DOHH2 (cell line): ENCODE measurements at regions not wholly inside any gene's neighbourhood (a gene's known extent, or its start where the extent isn't known, plus 50 kb on each side); places are given as distances from the start of the nearest gene placed in this dataset.

Source experiments
- H3F3A ChIP-seq: fragments of 200-600 bp; sonication (generic), shearing (Covaris generic); 2 replicates; pipeline ENCODE4 v1.6.0; 2016; ENCODE audit warnings: antibody characterized with exemption, mild to moderate bottlenecking; ENCODE audit not compliant: control insufficient read depth, insufficient read depth
- H3K27ac ChIP-seq: fragments of 200-600 bp; sonication (generic); 2 replicates; pipeline ENCODE4 v1.5.1; 2014; ENCODE audit warnings: low read depth, mild to moderate bottlenecking, low read length, moderate library complexity
- H3K27me3 ChIP-seq: fragments of 200-600 bp; sonication (generic); 2 replicates; pipeline ENCODE4 v1.6.1; 2014; ENCODE audit warnings: mild to moderate bottlenecking, low read length, mixed read lengths; ENCODE audit not compliant: control insufficient read depth
- H3K36me3 ChIP-seq: fragments of 200-600 bp; sonication (generic); 2 replicates; pipeline ENCODE4 v1.6.1; 2014; ENCODE audit warnings: mild to moderate bottlenecking, low read length, moderate library complexity, mixed read lengths; ENCODE audit not compliant: control insufficient read depth
- H3K4me1 ChIP-seq: fragments of 200-600 bp; sonication (generic); 2 replicates; pipeline ENCODE4 v1.6.1; 2014; ENCODE audit warnings: mild to moderate bottlenecking, low read length, mixed read lengths; ENCODE audit not compliant: control insufficient read depth
- H3K4me2 ChIP-seq: fragments of 200-600 bp; sonication (generic); 2 replicates; pipeline ENCODE4 v1.6.0; 2014; ENCODE audit warnings: mild to moderate bottlenecking, low read length, moderate library complexity
- H3K4me3 ChIP-seq: fragments of 200-600 bp; sonication (generic); 2 replicates; pipeline ENCODE4 v1.5.1; 2014; ENCODE audit warnings: mild to moderate bottlenecking, low read length, mixed read lengths
- H3K79me2 ChIP-seq: fragments of 200-600 bp; sonication (generic); 2 replicates; pipeline ENCODE4 v1.6.1; 2014; ENCODE audit warnings: mild to moderate bottlenecking, low read length, mixed read lengths; ENCODE audit not compliant: control insufficient read depth
- H3K9me2 ChIP-seq: fragments of 200-600 bp; sonication (generic); replicated peaks from 2 replicates; pipeline ENCODE4 v1.6.1; 2014; ENCODE audit warnings: mild to moderate bottlenecking, low read length, mixed read lengths; ENCODE audit not compliant: control insufficient read depth
- H3K9me3 ChIP-seq: fragments of 200-600 bp; sonication (generic); 2 replicates; pipeline ENCODE4 v1.6.1; 2014; ENCODE audit warnings: antibody characterized with exemption, low read length, mixed read lengths; ENCODE audit not compliant: control insufficient read depth, insufficient read depth
- H4K20me1 ChIP-seq: fragments of 200-600 bp; sonication (generic); 2 replicates; pipeline ENCODE4 v1.6.0; 2014; ENCODE audit warnings: low read depth, mild to moderate bottlenecking, antibody characterized with exemption, low read length, moderate library complexity; ENCODE audit not compliant: control insufficient read depth, insufficient read depth
- CTCF ChIP-seq: fragments of 200-600 bp; sonication (generic); IDR thresholded peaks from one replicate; pipeline ENCODE4 v1.5.1; 2014; ENCODE audit warnings: antibody characterized with exemption, mild to moderate bottlenecking, low read depth, low read length; ENCODE audit not compliant: poor library complexity, severe bottlenecking
- EZH2phosphoT487 ChIP-seq: fragments of 200-600 bp; sonication (generic); IDR thresholded peaks from 2 replicates; pipeline ENCODE4 v1.6.1; 2017; ENCODE audit warnings: borderline replicate concordance, mild to moderate bottlenecking, antibody characterized with exemption, low read length, moderate library complexity, mixed read lengths

- H3K4me1 ChIP-seq = no peaks in the 10 kb centered on the region
- no peaks in the 10 kb centered on the region for H3K36me3 ChIP-seq
- H3K79me2 ChIP-seq = no peaks in the 10 kb centered on the region
- no peaks in the 10 kb centered on the region for H3K9me3 ChIP-seq
- H4K20me1 ChIP-seq = no peaks in the 10 kb centered on the region
- H3K9me2 ChIP-seq = no peaks in the 10 kb centered on the region
- no peak overlapping the region for H3K4me2 ChIP-seq
- no peak overlapping the region for H3K27ac ChIP-seq
- no peak overlapping the region for H3K4me3 ChIP-seq
- TF ChIP-seq CTCF = no peak
- TF ChIP-seq EZH2phosphoT487 = no peak
- no peaks in the 10 kb centered on the region for H3K27me3 ChIP-seq
- no peaks in the 10 kb centered on the region for H3F3A ChIP-seq
Observed at GRCh38 chr12:115680967-115681366, 596.5 kb downstream of the MED13L start.

- H3K4me1 ChIP-seq = no peaks in the 10 kb centered on the region
- no peak overlapping the region for H3K4me3 ChIP-seq
- no peaks in the 10 kb centered on the region for H3K9me2 ChIP-seq
- no peaks in the 10 kb centered on the region for H3K27me3 ChIP-seq
- no peaks in the 10 kb centered on the region for H3K9me3 ChIP-seq
- H3K79me2 ChIP-seq = no peaks in the 10 kb centered on the region
- H3K27ac ChIP-seq = no peak overlapping the region
- no peaks in the 10 kb centered on the region for H4K20me1 ChIP-seq
- H3F3A ChIP-seq = no peaks in the 10 kb centered on the region
- TF ChIP-seq EZH2phosphoT487 (no peak), CTCF (no peak)
- no peaks in the 10 kb centered on the region for H3K36me3 ChIP-seq
- no peak overlapping the region for H3K4me2 ChIP-seq
Observed at GRCh38 chr12:115672506-115673080, 604.9 kb downstream of the MED13L start.

GRCh38 chr12:115672086-115672485 lies 605.4 kb downstream of the MED13L start:
- H3K27ac ChIP-seq = no peak overlapping the region
- no peak overlapping the region for H3K4me3 ChIP-seq

More at GRCh38 chr12:115672086-115672485, 605.4 kb downstream of the MED13L start:
- no peaks in the 10 kb centered on the region for H3K9me3 ChIP-seq
- H3F3A ChIP-seq = no peaks in the 10 kb centered on the region
- TF ChIP-seq EZH2phosphoT487 (no peak), CTCF (no peak)
- H3K4me2 ChIP-seq = no peak overlapping the region
- no peaks in the 10 kb centered on the region for H3K79me2 ChIP-seq
- H3K27me3 ChIP-seq = no peaks in the 10 kb centered on the region
- H4K20me1 ChIP-seq = no peaks in the 10 kb centered on the region
- no peaks in the 10 kb centered on the region for H3K4me1 ChIP-seq
- H3K9me2 ChIP-seq = no peaks in the 10 kb centered on the region
- H3K36me3 ChIP-seq = no peaks in the 10 kb centered on the region
